GM12875 (cell line): ENCODE measurements at regions not wholly inside any gene's neighbourhood (a gene's known extent, or its start where the extent isn't known, plus 50 kb on each side); places are given as distances from the start of the nearest gene placed in this dataset.

Source experiments
- H3K4me3 ChIP-seq: one replicate; pipeline ENCODE4 v1.5.1; 2011; ENCODE audit warnings: low read depth, low read length, control low read depth
- CTCF ChIP-seq: IDR thresholded peaks from 2 replicates; pipeline ENCODE4 v1.5.1; 2011; ENCODE audit warnings: low read depth, mild to moderate bottlenecking, control low read depth, inconsistent platforms, low read length, moderate library complexity, borderline replicate concordance; ENCODE audit not compliant: insufficient read depth

DNA sequence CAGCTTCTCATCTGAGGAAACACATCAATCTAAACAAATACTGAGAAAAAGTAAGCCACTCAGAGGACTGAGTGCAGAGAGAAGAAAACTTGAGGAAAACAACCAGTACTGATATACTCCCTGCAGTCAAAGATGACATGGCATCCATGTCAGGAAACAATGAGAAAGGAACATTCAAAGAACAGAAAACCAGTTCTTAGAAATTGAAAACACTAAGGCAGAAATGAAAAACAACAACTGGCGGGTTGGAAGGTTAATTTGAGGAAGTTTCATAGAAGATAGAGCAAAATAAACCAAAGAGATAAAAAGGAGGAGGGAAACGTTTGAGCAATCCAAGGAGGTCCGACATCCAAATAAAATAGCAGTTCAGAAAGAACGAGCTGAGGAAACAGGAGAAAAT is 475.2 kb downstream of the HINT1 start:
- no peak overlapping the region for H3K4me3 ChIP-seq
- no peak for TF ChIP-seq CTCF

GRCh38 chr5:130687085-130687733 is 477.8 kb downstream of the HINT1 start:
- no peak for TF ChIP-seq CTCF
- H3K4me3 ChIP-seq: no peak overlapping the region

DNA sequence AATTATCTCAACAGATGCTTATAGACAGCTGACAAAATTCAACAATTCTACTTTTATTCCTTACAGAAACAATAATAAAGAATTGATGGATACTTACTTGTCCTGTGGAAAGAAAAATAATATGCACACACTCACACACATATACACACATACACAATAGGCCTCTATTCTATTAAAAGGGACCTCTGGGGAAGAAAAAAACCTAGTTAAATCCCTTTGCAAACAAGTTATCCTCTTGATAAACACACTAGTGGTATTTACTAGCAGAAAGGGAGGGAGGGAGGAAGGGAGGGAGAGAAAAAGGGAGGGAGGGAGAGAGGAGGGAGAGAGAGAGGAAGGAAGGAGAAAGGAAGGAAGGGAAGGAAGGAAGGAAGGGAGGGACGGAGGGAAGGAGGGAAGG is 486.4 kb downstream of the HINT1 start:
- TF ChIP-seq CTCF: no peak
- no peak overlapping the region for H3K4me3 ChIP-seq

DNA sequence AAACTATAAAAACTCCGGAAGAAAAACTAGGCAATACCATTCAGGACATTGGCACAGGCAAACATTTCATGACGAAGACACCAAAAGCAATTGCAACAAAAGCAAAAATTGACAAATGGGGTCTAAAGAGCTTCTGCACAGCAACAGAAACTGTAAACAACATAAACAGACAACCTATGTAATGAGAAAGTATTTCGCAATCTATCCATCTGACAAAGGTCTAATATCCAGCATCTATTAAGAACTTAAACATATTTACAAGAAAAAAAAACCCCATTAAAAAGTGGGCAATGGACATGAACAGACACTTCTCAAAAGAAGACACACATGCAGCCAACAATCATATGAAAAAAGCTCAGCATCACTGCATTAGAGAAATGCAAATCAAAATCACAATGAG is 498.6 kb downstream of the HINT1 start:
- no peak for TF ChIP-seq CTCF
- H3K4me3 ChIP-seq: no peak overlapping the region

DNA sequence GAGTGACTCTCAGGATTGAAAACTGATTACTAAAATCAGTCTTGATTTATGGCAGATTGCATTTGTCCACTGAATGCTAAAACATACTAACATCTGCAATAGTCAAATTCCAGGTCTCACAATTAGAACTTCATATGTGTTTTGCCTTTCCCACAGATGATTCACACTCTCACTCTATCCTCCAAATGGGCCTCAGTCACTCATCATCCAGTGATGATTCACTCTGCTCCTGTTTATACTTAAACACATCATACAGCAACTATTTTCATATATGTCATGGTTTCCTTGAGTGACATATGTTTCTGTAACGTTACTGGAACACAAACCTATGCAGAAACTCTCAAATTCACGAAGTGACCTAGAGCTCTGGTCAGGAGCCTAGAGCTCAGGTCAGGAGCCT is 512.9 kb downstream of the HINT1 start:
- no peak overlapping the region for H3K4me3 ChIP-seq
- no peak for TF ChIP-seq CTCF

- H3K4me3 ChIP-seq: no peak overlapping the region
- TF ChIP-seq CTCF: no peak
Measured at GRCh38 chr5:130651440-130651839, 513.6 kb downstream of the HINT1 start.

DNA sequence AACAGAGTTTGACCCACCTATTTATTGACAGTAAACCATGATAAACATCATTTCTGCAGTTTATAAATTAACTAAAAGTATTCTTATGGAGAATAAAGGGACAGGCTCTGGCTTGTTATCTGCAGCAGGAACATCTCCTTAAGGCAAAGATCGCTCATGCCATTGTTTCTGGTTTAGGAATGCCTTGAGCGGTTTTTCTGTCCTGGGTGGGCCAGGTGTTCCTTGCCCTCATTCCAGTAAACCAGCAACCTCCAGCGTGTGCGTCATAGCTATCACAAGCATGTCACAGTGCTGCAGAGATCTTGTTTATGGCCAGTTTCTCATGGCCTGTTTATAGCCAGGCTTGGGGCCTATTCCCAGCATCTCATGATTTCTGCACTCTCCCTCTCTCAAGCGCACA is 521.7 kb downstream of the HINT1 start:
- H3K4me3 ChIP-seq: no peak overlapping the region
- no peak for TF ChIP-seq CTCF
